ENCODE measurements at regions not wholly inside any gene's neighbourhood (a gene's known extent, or its start where the extent isn't known, plus 50 kb on each side); places are given as distances from the start of the nearest gene placed in this dataset.
"Not testable (repeated sequence)": the region's sequence is repeated elsewhere in the genome, so short reads cannot be mapped to it uniquely, and the experiment has no call there.

- no peak for DNase-seq
- H3K4me1 Mint-ChIP-seq = no peaks in the 10 kb centered on the region
- H3K4me3 Mint-ChIP-seq = no peak overlapping the region
- no peaks in the 10 kb centered on the region for H3K27me3 Mint-ChIP-seq (ENCODE audit: low read depth in 3 of 3)
- H3K27ac Mint-ChIP-seq = no peak overlapping the region
- peaks cover 0 to 2% (median 0%) of the 10 kb centered on the region in 3 donors for H3K36me3 Mint-ChIP-seq
- H3K9me3 Mint-ChIP-seq = peaks cover 0 to 12% (median 7%) of the 10 kb centered on the region in 6 donors
Measured at GRCh38 chr11:42824067-42824466, 487.7 kb upstream of the API5 start.

- H3K27ac Mint-ChIP-seq = no peak overlapping the region
- H3K36me3 Mint-ChIP-seq = no peaks in the 10 kb centered on the region
- peaks cover 0 to 15% (median 6%) of the 10 kb centered on the region in 6 donors for H3K9me3 Mint-ChIP-seq
- no peaks in the 10 kb centered on the region for H3K27me3 Mint-ChIP-seq (ENCODE audit: low read depth in 3 of 3)
- H3K4me1 Mint-ChIP-seq = no peaks in the 10 kb centered on the region
- DNase-seq = no peak
- no peak overlapping the region for H3K4me3 Mint-ChIP-seq
Measured at GRCh38 chr11:42825598-42825997, 486.2 kb upstream of the API5 start.

- H3K4me1 Mint-ChIP-seq = no peaks in the 10 kb centered on the region
- H3K27me3 Mint-ChIP-seq (ENCODE audit: low read depth in 3 of 3) = no peaks in the 10 kb centered on the region
- H3K9me3 Mint-ChIP-seq = peaks cover 0 to 25% (median 4%) of the 10 kb centered on the region in 6 donors
Measured at GRCh38 chr11:42827845-42828244, 484.0 kb upstream of the API5 start.

GRCh38 chr11:42837994-42838393 lies 473.8 kb upstream of the API5 start:
- Mint-ChIP-seq H3K36me3 (peaks cover 0 to 5% (median 3%) of the 10 kb centered on the region in 3 donors), H3K9me3 (peaks cover 6 to 41% (median 15%) of the 10 kb centered on the region in 6 donors), H3K4me3 (no peak overlapping the region), H3K27me3 (ENCODE audit: low read depth in 3 of 3) (peaks cover 0 to 2% (median 0%) of the 10 kb centered on the region in 3 donors), H3K27ac (no peak overlapping the region), H3K4me1 (no peaks in the 10 kb centered on the region)
- DNase-seq = no peak

More at GRCh38 chr11:42827845-42828244, 484.0 kb upstream of the API5 start:
- no peak for DNase-seq
- Mint-ChIP-seq H3K36me3 (no peaks in the 10 kb centered on the region), H3K4me3 (no peak overlapping the region), H3K27ac (no peak overlapping the region)

- H3K27ac Mint-ChIP-seq = no peak overlapping the region
- peaks cover 0 to 3% (median 0%) of the 10 kb centered on the region in 3 donors for H3K27me3 Mint-ChIP-seq (ENCODE audit: low read depth in 3 of 3)
- DNase-seq = no peak
- H3K4me1 Mint-ChIP-seq = no peaks in the 10 kb centered on the region
- H3K36me3 Mint-ChIP-seq = no peaks in the 10 kb centered on the region
- H3K9me3 Mint-ChIP-seq = peaks cover 2 to 21% (median 10%) of the 10 kb centered on the region in 6 donors
- no peak overlapping the region for H3K4me3 Mint-ChIP-seq
Measured at GRCh38 chr11:42840176-42840829, 471.5 kb upstream of the API5 start.

GRCh38 chr11:42840860-42841259 lies 470.9 kb upstream of the API5 start:
- no peak for DNase-seq
- H3K4me3 Mint-ChIP-seq = no peak overlapping the region
- no peaks in the 10 kb centered on the region for H3K4me1 Mint-ChIP-seq
- H3K9me3 Mint-ChIP-seq = peaks cover 2 to 21% (median 10%) of the 10 kb centered on the region in 6 donors
- H3K27me3 Mint-ChIP-seq (ENCODE audit: low read depth in 3 of 3) = peaks cover 0 to 3% (median 0%) of the 10 kb centered on the region in 3 donors
- no peak overlapping the region for H3K27ac Mint-ChIP-seq
- no peaks in the 10 kb centered on the region for H3K36me3 Mint-ChIP-seq

- peaks cover 2 to 21% (median 11%) of the 10 kb centered on the region in 6 donors for H3K9me3 Mint-ChIP-seq
- H3K4me1 Mint-ChIP-seq = no peaks in the 10 kb centered on the region
- H3K4me3 Mint-ChIP-seq = no peak overlapping the region
- DNase-seq = no peak
- H3K27ac Mint-ChIP-seq = no peak overlapping the region
- peaks cover 0 to 3% (median 0%) of the 10 kb centered on the region in 3 donors for H3K27me3 Mint-ChIP-seq (ENCODE audit: low read depth in 3 of 3)
- no peaks in the 10 kb centered on the region for H3K36me3 Mint-ChIP-seq
Measured at GRCh38 chr11:42841556-42841955, 470.2 kb upstream of the API5 start.

- peaks cover 7 to 54% (median 13%) of the 10 kb centered on the region in 6 donors for H3K9me3 Mint-ChIP-seq
- DNase-seq = no peak
- no peaks in the 10 kb centered on the region for H3K4me1 Mint-ChIP-seq
- H3K4me3 Mint-ChIP-seq = no peak overlapping the region
- H3K27ac Mint-ChIP-seq = no peak overlapping the region
- no peaks in the 10 kb centered on the region for H3K36me3 Mint-ChIP-seq
- peaks cover 0 to 4% (median 0%) of the 10 kb centered on the region in 3 donors for H3K27me3 Mint-ChIP-seq (ENCODE audit: low read depth in 3 of 3)
Measured at GRCh38 chr11:42849362-42849761, 462.4 kb upstream of the API5 start.

GRCh38 chr11:42857344-42857743 lies 454.5 kb upstream of the API5 start:
- H3K9me3 Mint-ChIP-seq = peaks cover 0 to 10% (median 6%) of the 10 kb centered on the region in 6 donors
- peaks cover 0 to 1% (median 0%) of the 10 kb centered on the region in 3 donors for H3K27me3 Mint-ChIP-seq (ENCODE audit: low read depth in 3 of 3)
- H3K27ac Mint-ChIP-seq = no peak overlapping the region
- H3K4me1 Mint-ChIP-seq = no peaks in the 10 kb centered on the region
- no peak for DNase-seq
- H3K36me3 Mint-ChIP-seq = no peaks in the 10 kb centered on the region
- H3K4me3 Mint-ChIP-seq = no peak overlapping the region

- Mint-ChIP-seq H3K4me1 (no peaks in the 10 kb centered on the region), H3K4me3 (no peak overlapping the region), H3K9me3 (peaks cover 2 to 37% (median 18%) of the 10 kb centered on the region in 6 donors), H3K36me3 (peaks cover 0 to 5% (median 0%) of the 10 kb centered on the region in 3 donors), H3K27ac (no peak overlapping the region), H3K27me3 (ENCODE audit: low read depth in 3 of 3) (peaks cover 0 to 4% (median 2%) of the 10 kb centered on the region in 3 donors)
- DNase-seq = no peak
Measured at GRCh38 chr11:42870480-42870879, 441.3 kb upstream of the API5 start.

- H3K9me3 Mint-ChIP-seq = peaks cover 8 to 47% (median 20%) of the 10 kb centered on the region in 6 donors
- not testable (repeated sequence) for H3K27ac Mint-ChIP-seq; H3K27me3 Mint-ChIP-seq (ENCODE audit: low read depth in 3 of 3); DNase-seq; H3K4me1 Mint-ChIP-seq; H3K4me3 Mint-ChIP-seq; H3K36me3 Mint-ChIP-seq
Measured at GRCh38 chr11:42873800-42874405, 437.9 kb upstream of the API5 start.

- not testable (repeated sequence) for H3K4me3 Mint-ChIP-seq; H3K4me1 Mint-ChIP-seq; H3K27ac Mint-ChIP-seq; DNase-seq; H3K36me3 Mint-ChIP-seq; H3K27me3 Mint-ChIP-seq (ENCODE audit: low read depth in 3 of 3)
- peaks cover 7 to 43% (median 20%) of the 10 kb centered on the region in 6 donors for H3K9me3 Mint-ChIP-seq
Measured at GRCh38 chr11:42881335-42881734, 430.5 kb upstream of the API5 start.

GRCh38 chr11:42890773-42891172 lies 421.0 kb upstream of the API5 start:
- H3K36me3 Mint-ChIP-seq = no peaks in the 10 kb centered on the region
- DNase-seq = no peak
- no peak overlapping the region for H3K4me3 Mint-ChIP-seq
- H3K27me3 Mint-ChIP-seq (ENCODE audit: low read depth in 3 of 3) = peaks cover 0 to 2% (median 0%) of the 10 kb centered on the region in 3 donors
- H3K4me1 Mint-ChIP-seq = no peaks in the 10 kb centered on the region
- H3K27ac Mint-ChIP-seq = no peak overlapping the region
- H3K9me3 Mint-ChIP-seq = peaks cover 10 to 27% (median 14%) of the 10 kb centered on the region in 6 donors

- H3K27ac Mint-ChIP-seq = no peak overlapping the region
- H3K36me3 Mint-ChIP-seq = no peaks in the 10 kb centered on the region
- no peak for DNase-seq
- H3K4me1 Mint-ChIP-seq = no peaks in the 10 kb centered on the region
- H3K27me3 Mint-ChIP-seq (ENCODE audit: low read depth in 3 of 3) = peaks cover 0 to 2% (median 0%) of the 10 kb centered on the region in 3 donors
- H3K9me3 Mint-ChIP-seq = peaks cover 0 to 30% (median 16%) of the 10 kb centered on the region in 6 donors
- no peak overlapping the region for H3K4me3 Mint-ChIP-seq
Measured at GRCh38 chr11:42901084-42901483, 410.7 kb upstream of the API5 start.

Measured in immature natural killer cell (primary cell).